Loucy (cell line): ENCODE measurements at regions not wholly inside any gene's neighbourhood (a gene's known extent, or its start where the extent isn't known, plus 50 kb on each side); places are given as distances from the start of the nearest gene placed in this dataset.

ENCODE experiments used
- CTCF ChIP-seq: fragments of 200-600 bp; sonication (generic); conservative IDR thresholded peaks from 2 replicates; pipeline ENCODE4 v1.5.1; 2014; ENCODE audit warnings: mild to moderate bottlenecking, antibody characterized with exemption, low read length
- EZH2phosphoT487 ChIP-seq: fragments of 200-600 bp; IDR thresholded peaks from 2 replicates; pipeline ENCODE4 v1.6.1; 2018; ENCODE audit warnings: antibody characterized with exemption, mild to moderate bottlenecking, moderate library complexity, borderline replicate concordance

DNA sequence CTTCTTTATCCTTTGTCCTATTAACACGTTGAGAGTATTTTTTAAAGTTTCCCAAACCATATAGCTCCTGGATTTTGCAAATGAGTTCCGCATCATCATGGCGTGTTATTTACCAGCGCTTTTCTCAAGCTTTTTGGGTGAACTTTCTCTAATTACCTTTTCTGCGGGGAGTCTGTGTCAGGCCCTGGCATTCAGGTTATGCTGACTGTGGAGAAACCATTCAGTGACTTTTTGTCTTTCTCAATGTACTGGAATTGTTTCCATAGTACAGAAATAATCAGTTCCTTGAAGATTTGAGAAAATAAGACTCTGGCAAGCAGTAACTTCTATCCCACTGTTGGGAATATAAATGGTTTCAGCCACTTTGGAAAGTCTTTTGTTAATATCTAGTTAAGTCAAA, 115.3 kb downstream of the CDH26 start:
- TF ChIP-seq CTCF = no peak
- no peak for TF ChIP-seq EZH2phosphoT487
